SK-N-SH (cell line): ENCODE measurements at regions not wholly inside any gene's neighbourhood (a gene's known extent, or its start where the extent isn't known, plus 50 kb on each side); places are given as distances from the start of the nearest gene placed in this dataset.

Experiments used
- CTCF ChIA-PET: fragments of 300-600, 350-600 bp; formaldehyde crosslinking; extraction: SDS; loops from one replicate; lab custom pipeline; 2021; lab: Yijun Ruan, JAX
- POLR2A ChIA-PET: fragments of 350-600 bp; sonication (Branson Sonifier 250); formaldehyde crosslinking; extraction: SDS; loops from one replicate; lab custom pipeline; 2020; ENCODE audit warnings: antibody characterized with exemption, inconsistent platforms; lab: Yijun Ruan, JAX
- DNase-seq: peaks from one replicate; pipeline ENCODE4 v3.0.0; 2012
- H2AFZ ChIP-seq: fragments of 200-600 bp; sonication (generic); 2 replicates; pipeline ENCODE4 v1.8.1; 2016; ENCODE audit warnings: antibody characterized with exemption, mild to moderate bottlenecking, low read depth
- H3F3A ChIP-seq: fragments of 200-600 bp; sonication (generic); replicated peaks from 2 replicates; pipeline ENCODE3; 2016; ENCODE audit warnings: antibody characterized with exemption, mild to moderate bottlenecking; ENCODE audit not compliant: insufficient read depth
- H3K27ac ChIP-seq, 2 experiments: fragments of 200-500 bp in 1 of 2; fragments of 200-600 bp in 1 of 2; sonication (Bioruptor generic) in 1 of 2; sonication (generic), shearing (Covaris generic) in 1 of 2; 2 replicates each; pipeline versions ENCODE4 v1.5.1 to v1.6.1; 2014 to 2016; ENCODE audit warnings: low read depth in 2 of 2, inconsistent platforms in 1 of 2, low read length in 1 of 2, mild to moderate bottlenecking in 1 of 2, mixed read lengths in 1 of 2
- H3K27me3 ChIP-seq: fragments of 200-600 bp; sonication (generic), shearing (Covaris generic); 2 replicates; pipeline ENCODE4 v1.6.1; 2016; ENCODE audit warnings: mixed run types; ENCODE audit not compliant: insufficient read depth
- H3K36me3 ChIP-seq, 2 experiments: fragments of 200-500 bp in 1 of 2; fragments of 200-600 bp in 1 of 2; sonication (Bioruptor generic) in 1 of 2; sonication (generic) in 1 of 2; replicated peaks in 1 of 2; 2 replicates each; pipeline versions ENCODE3 to v1.5.1; 2014 to 2016; ENCODE audit warnings: low read length in 1 of 2, mild to moderate bottlenecking in 1 of 2; ENCODE audit not compliant: insufficient read depth in 2 of 2, control insufficient read depth in 1 of 2
- H3K4me1 ChIP-seq, 2 experiments: fragments of 200-500 bp in 1 of 2; fragments of 200-600 bp in 1 of 2; sonication (Bioruptor generic) in 1 of 2; sonication (generic), shearing (Covaris generic) in 1 of 2; 2 replicates each; pipeline versions ENCODE4 v1.5.1 to v1.6.1; 2014 to 2016; ENCODE audit warnings: low read depth in 1 of 2, low read length in 1 of 2, mixed run types in 1 of 2; ENCODE audit not compliant: insufficient read depth in 2 of 2, control insufficient read depth in 1 of 2
- H3K4me2 ChIP-seq: fragments of 200-600 bp; sonication (generic), shearing (Covaris generic); 2 replicates; pipeline ENCODE4 v1.6.1; 2017; ENCODE audit warnings: mixed run types
- H3K4me3 ChIP-seq, 2 experiments: fragments of 200-500 bp in 1 of 2; fragments of 200-600 bp in 1 of 2; sonication (Bioruptor generic) in 1 of 2; sonication (generic), shearing (Covaris generic) in 1 of 2; 2 replicates each; pipeline versions ENCODE4 v1.5.1 to v1.8.1; 2014 to 2016; ENCODE audit warnings: low read depth in 2 of 2, inconsistent platforms in 1 of 2, low read length in 1 of 2, mild to moderate bottlenecking in 1 of 2, mixed read lengths in 1 of 2, moderate library complexity in 1 of 2
- H3K79me2 ChIP-seq: fragments of 200-600 bp; sonication (generic); 2 replicates; pipeline ENCODE4 v1.8.1; 2017; ENCODE audit warnings: mild to moderate bottlenecking; ENCODE audit not compliant: insufficient read depth
- H3K9ac ChIP-seq: fragments of 200-600 bp; sonication (generic); 2 replicates; pipeline ENCODE4 v1.6.1; 2017; ENCODE audit warnings: mixed run types
- H3K9me2 ChIP-seq: fragments of 200-600 bp; sonication (generic); 2 replicates; pipeline ENCODE4 v1.6.1; 2017; ENCODE audit warnings: mixed run types
- H3K9me3 ChIP-seq: fragments of 200-600 bp; sonication (generic); 2 replicates; pipeline ENCODE4 v1.6.1; 2017; ENCODE audit warnings: mixed run types, mild to moderate bottlenecking, moderate library complexity
- H4K20me1 ChIP-seq: fragments of 200-600 bp; sonication (generic); 2 replicates; pipeline ENCODE4 v1.6.1; 2017; ENCODE audit warnings: mild to moderate bottlenecking, mixed run types; ENCODE audit not compliant: insufficient read depth
- CHD2 ChIP-seq: fragments of 150-350 bp; IDR thresholded peaks from 2 replicates; pipeline ENCODE4 v1.6.1; 2018; ENCODE audit warnings: low read length; ENCODE audit not compliant: partially characterized antibody
- ELF1 ChIP-seq: IDR thresholded peaks from 2 replicates; pipeline ENCODE4 v1.4.0; 2012
- EP300 ChIP-seq, 2 experiments: IDR thresholded peaks; 2 replicates each; pipeline versions ENCODE4 v1.4.0 to v1.6.1; 2012; ENCODE audit warnings: borderline replicate concordance in 1 of 2, low read depth in 1 of 2, low read length in 1 of 2
- EZH2phosphoT487 ChIP-seq: fragments of 200-600 bp; sonication (generic); IDR thresholded peaks from 2 replicates; pipeline ENCODE4 v1.6.1; 2017; ENCODE audit warnings: low read depth, mixed run types, mild to moderate bottlenecking, antibody characterized with exemption, moderate library complexity, borderline replicate concordance
- FOXJ3 ChIP-seq: sonication (generic); formaldehyde crosslinking; IDR thresholded peaks from 2 replicates; pipeline ENCODE4 v1.5.1; 2020; ENCODE audit warnings: mild to moderate bottlenecking, missing genetic modification reagents
- GATA2 ChIP-seq: sonication (generic); formaldehyde crosslinking; IDR thresholded peaks from 2 replicates; pipeline ENCODE4 v1.5.0; 2020; ENCODE audit warnings: mild to moderate bottlenecking, missing genetic modification reagents
- MAX ChIP-seq: IDR thresholded peaks from 2 replicates; pipeline ENCODE4 v1.4.0; 2012; ENCODE audit warnings: low read depth
- MXI1 ChIP-seq: IDR thresholded peaks from 2 replicates; pipeline ENCODE4 v1.6.1; 2012; ENCODE audit warnings: mild to moderate bottlenecking, low read depth, low read length, improper control_type of control experiment
- NRF1 ChIP-seq: IDR thresholded peaks from 2 replicates; pipeline ENCODE4 v1.6.1; 2012; ENCODE audit warnings: low read depth, mild to moderate bottlenecking, low read length
- POLR2AphosphoS5 ChIP-seq: IDR thresholded peaks from 2 replicates; pipeline ENCODE4 v1.6.1; 2012; ENCODE audit warnings: low read depth, low read length
- RAD21 ChIP-seq: IDR thresholded peaks from 2 replicates; pipeline ENCODE4 v1.6.1; 2012; ENCODE audit warnings: mild to moderate bottlenecking, low read length
- RCOR1 ChIP-seq: fragments of 150-350 bp; IDR thresholded peaks from 2 replicates; pipeline ENCODE4 v1.6.1; 2017; ENCODE audit warnings: antibody characterized with exemption, low read length
- REST ChIP-seq: IDR thresholded peaks from 2 replicates; pipeline ENCODE4 v1.6.1; 2012; ENCODE audit warnings: mild to moderate bottlenecking, low read depth, low read length, moderate library complexity
- RFX5 ChIP-seq: IDR thresholded peaks from 2 replicates; pipeline ENCODE4 v1.6.1; 2012; ENCODE audit warnings: mild to moderate bottlenecking, improper control_type of control experiment, low read length
- SMC3 ChIP-seq: IDR thresholded peaks from 2 replicates; pipeline ENCODE4 v1.6.1; 2012; ENCODE audit warnings: low read depth, low read length, improper control_type of control experiment
- TAF1 ChIP-seq: IDR thresholded peaks from 2 replicates; pipeline ENCODE4 v1.6.1; 2012; ENCODE audit warnings: low read depth, mild to moderate bottlenecking, low read length, moderate library complexity, borderline replicate concordance
- TCF12 ChIP-seq: IDR thresholded peaks from 2 replicates; pipeline ENCODE4 v1.4.0; 2012
- YY1 ChIP-seq: IDR thresholded peaks from 2 replicates; pipeline ENCODE4 v1.4.0; 2012; ENCODE audit warnings: low read depth, mild to moderate bottlenecking
- WGBS: methylation state at CpG from one replicate; pipeline ENCODE4 v1.1.6; 2017; ENCODE audit warnings: low lambda C conversion rate; 5-methylcytosine and 5-hydroxymethylcytosine counted together

GRCh38 chr9:81037889-81038288 lies 651.5 kb downstream of the TLE1 start:
- H3F3A ChIP-seq: peaks cover 12% of the 10 kb centered on the region
- H3K9me2 ChIP-seq: no peaks in the 10 kb centered on the region
- no peaks in the 10 kb centered on the region for H3K79me2 ChIP-seq
- no peaks in the 10 kb centered on the region for H3K9me3 ChIP-seq
- POLR2A ChIA-PET: no interaction called here
- CTCF ChIA-PET: no interaction called here
- no peak overlapping the region for H2AFZ ChIP-seq
- H3K4me2 ChIP-seq: no peak overlapping the region
- H3K36me3 ChIP-seq: no peaks in the 10 kb centered on the region
- TF ChIP-seq SMC3 (no peak), RCOR1 (0 out of 2 replicates have a peak, but pooled peaks have one; percentile 41), YY1 (no peak), GATA2 (peak; percentile 35), TAF1 (no peak), EP300 (IDR thresholded peaks at IDR 0.05; ENCODE audit: borderline replicate concordance in 1 of 2, low read depth in 1 of 2, low read length in 1 of 2) (peak in 1 of 2 experiments; percentile 76; a peak in 2 of 4 replicates)
- H3K9ac ChIP-seq: no peak overlapping the region
- no peak for DNase-seq
- no peak overlapping the region for H3K27ac ChIP-seq
- WGBS: 65% methylated on average over 2 of the region's 2 CpGs
- H3K4me1 ChIP-seq: peaks cover 1 to 2% of the 10 kb centered on the region in 2 experiments; a peak in 2 of 4 replicates
- H3K4me3 ChIP-seq: no peak overlapping the region
- H4K20me1 ChIP-seq: no peaks in the 10 kb centered on the region
- no peaks in the 10 kb centered on the region for H3K27me3 ChIP-seq

- Histone ChIP-seq H3K9me2 (no peaks in the 10 kb centered on the region), H3K36me3 (no peaks in the 10 kb centered on the region), H3K4me1 (peaks cover 5 to 16% of the 10 kb centered on the region in 2 experiments; a peak in 3 of 4 replicates), H3K9me3 (no peaks in the 10 kb centered on the region), H3K9ac (no peak overlapping the region), H4K20me1 (no peaks in the 10 kb centered on the region), H3K79me2 (no peaks in the 10 kb centered on the region), H3K4me3 (no peak overlapping the region), H3K4me2 (peak overlapping the region; percentile 33; the same call in 1 of the 2 replicates), H3K27ac (peak overlapping the region in 1 of 2 experiments; percentile 58; a peak in 3 of 4 replicates), H3K27me3 (no peaks in the 10 kb centered on the region), H3F3A (peaks cover 27% of the 10 kb centered on the region), H2AFZ (no peak overlapping the region)
- no peak for DNase-seq
- WGBS: 78% methylated on average over 1 of the region's 1 CpG
- no peak for TF ChIP-seq TCF12
- TF ChIP-seq NRF1: no peak
- no peak for TF ChIP-seq RAD21
- no peak for TF ChIP-seq REST
- no peak for TF ChIP-seq EZH2phosphoT487
- TF ChIP-seq FOXJ3 (CRISPR knock-in tag): no peak
- no peak for TF ChIP-seq SMC3
- no peak for TF ChIP-seq RFX5
- TF ChIP-seq POLR2AphosphoS5: no peak
- TF ChIP-seq CHD2: no peak
- no peak for TF ChIP-seq ELF1
- no peak for TF ChIP-seq MAX
- TF ChIP-seq MXI1: no peak
- POLR2A ChIA-PET: no interaction called here
- CTCF ChIA-PET: interaction anchor here (1.2 to 1.5 kb wide), 2 partner anchors 19 to 68 kb away, joined by 3 to 4 read pairs; no protein-coding TSS in a partner anchor
These were observed 653.7 kb downstream of the TLE1 start for GRCh38 chr9:81035601-81036000.
